Rectal smooth muscle tissue (tissue), 1 donor: ENCODE measurements at regions not wholly inside any gene's neighbourhood (a gene's known extent, or its start where the extent isn't known, plus 50 kb on each side); places are given as distances from the start of the nearest gene placed in this dataset.

ENCODE experiments used
- H3K27ac ChIP-seq: one replicate; pipeline ENCODE4 v1.7.0; 2013; ENCODE audit warnings: low read depth, low read length, inconsistent platforms
- H3K27me3 ChIP-seq: one replicate; pipeline ENCODE4 v1.7.0; 2013; ENCODE audit warnings: low read length; ENCODE audit not compliant: control insufficient read depth, insufficient read depth
- H3K36me3 ChIP-seq: one replicate; pipeline ENCODE4 v1.7.0; 2013; ENCODE audit warnings: low read length; ENCODE audit not compliant: control insufficient read depth, insufficient read depth
- H3K4me1 ChIP-seq: one replicate; pipeline ENCODE4 v1.7.0; 2013; ENCODE audit warnings: low read length; ENCODE audit not compliant: control insufficient read depth, insufficient read depth
- H3K4me3 ChIP-seq: one replicate; pipeline ENCODE4 v1.7.0; 2013; ENCODE audit warnings: low read length
- H3K9ac ChIP-seq: one replicate; pipeline ENCODE4 v1.7.0; 2013; ENCODE audit warnings: low read length

DNA sequence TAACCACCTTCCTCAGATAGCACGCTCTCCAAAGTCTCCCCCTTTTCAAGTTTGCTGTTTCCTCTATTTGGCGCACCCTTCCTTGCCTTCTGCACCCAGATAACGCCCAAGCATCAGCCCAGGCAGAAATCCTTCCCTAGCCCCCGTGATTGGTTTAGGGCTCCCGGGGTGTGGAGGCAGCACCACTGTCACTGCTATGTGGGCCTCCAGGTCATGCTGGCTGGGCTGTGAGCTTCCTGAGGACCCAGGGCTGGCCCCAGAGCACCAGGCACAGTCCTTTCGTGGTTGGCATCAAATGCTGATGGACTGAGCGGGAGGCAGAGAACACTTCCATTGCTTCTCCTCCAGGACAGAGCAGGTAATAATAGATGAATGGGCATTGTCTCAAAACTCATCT is 311.4 kb downstream of the BCL11B start:
- Histone ChIP-seq H3K27ac (no peak overlapping the region), H3K4me1 (no peaks in the 10 kb centered on the region), H3K27me3 (no peaks in the 10 kb centered on the region), H3K9ac (no peak overlapping the region), H3K4me3 (no peak overlapping the region), H3K36me3 (no peaks in the 10 kb centered on the region)

DNA sequence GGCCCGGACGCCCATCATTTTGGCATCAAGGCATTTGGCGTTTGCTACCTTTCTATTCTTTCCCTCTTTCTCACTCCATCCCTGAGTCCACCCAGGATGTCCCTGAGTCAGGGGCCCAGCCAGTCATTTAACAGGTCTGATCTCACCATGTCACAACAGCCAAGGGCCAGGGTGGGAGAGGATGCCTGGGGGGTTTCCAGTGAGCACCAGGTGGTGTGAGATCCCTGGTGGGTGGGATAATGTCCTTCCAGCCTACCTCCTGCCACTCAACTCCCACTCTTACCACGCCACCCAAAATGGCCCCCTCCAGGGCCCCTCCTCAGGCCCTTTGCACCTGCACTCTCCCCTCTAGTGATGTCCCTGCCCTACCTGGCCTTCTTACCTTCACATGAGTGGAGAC is 310.8 kb downstream of the BCL11B start:
- no peak overlapping the region for H3K4me3 ChIP-seq
- H3K4me1 ChIP-seq = no peaks in the 10 kb centered on the region
- H3K27ac ChIP-seq = no peak overlapping the region
- H3K27me3 ChIP-seq = no peaks in the 10 kb centered on the region
- H3K9ac ChIP-seq = no peak overlapping the region
- H3K36me3 ChIP-seq = no peaks in the 10 kb centered on the region

DNA sequence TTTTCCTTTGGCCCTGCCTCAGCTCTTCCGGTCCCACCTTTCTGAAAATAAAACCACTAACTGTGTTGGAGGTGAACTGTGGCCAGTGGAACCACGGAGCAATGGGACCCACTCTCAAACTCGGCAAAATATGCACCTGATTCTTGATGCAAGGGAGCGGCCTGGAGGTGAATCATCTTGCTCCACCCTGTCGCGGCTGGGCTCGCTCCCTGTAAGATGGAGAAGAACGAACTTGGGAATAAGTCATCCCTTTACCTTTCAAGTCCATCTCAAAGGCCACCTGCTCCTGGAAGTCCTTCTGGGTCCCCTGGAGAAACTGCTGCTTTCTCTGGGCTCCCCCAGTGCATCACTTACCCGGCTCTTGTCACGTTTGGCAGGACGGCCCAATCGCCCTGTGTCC is 309.9 kb downstream of the BCL11B start:
- H3K27me3 ChIP-seq = no peaks in the 10 kb centered on the region
- H3K9ac ChIP-seq = no peak overlapping the region
- no peak overlapping the region for H3K27ac ChIP-seq
- no peak overlapping the region for H3K4me3 ChIP-seq
- no peaks in the 10 kb centered on the region for H3K4me1 ChIP-seq
- no peaks in the 10 kb centered on the region for H3K36me3 ChIP-seq

DNA sequence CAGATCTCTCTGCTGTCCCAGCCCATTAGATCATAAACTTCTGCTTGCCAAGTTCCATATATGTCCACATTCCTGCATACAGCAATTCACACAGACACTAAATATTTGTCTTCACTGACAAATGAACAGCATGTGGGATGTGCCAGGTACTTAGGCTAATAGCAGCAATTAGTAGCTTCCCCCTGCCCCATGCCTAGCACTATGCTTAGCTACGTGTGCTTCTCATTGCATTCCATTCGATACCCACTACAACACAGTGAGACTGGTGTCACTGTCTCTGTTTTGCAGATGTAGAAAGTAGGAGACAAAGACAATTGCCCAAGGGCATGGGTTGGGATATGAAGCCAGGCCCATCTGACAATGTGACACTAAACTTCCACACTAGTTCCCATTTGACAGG is 308.4 kb downstream of the BCL11B start:
- Histone ChIP-seq H3K27ac (no peak overlapping the region), H3K4me3 (no peak overlapping the region), H3K9ac (no peak overlapping the region), H3K36me3 (no peaks in the 10 kb centered on the region), H3K27me3 (no peaks in the 10 kb centered on the region), H3K4me1 (no peaks in the 10 kb centered on the region)

DNA sequence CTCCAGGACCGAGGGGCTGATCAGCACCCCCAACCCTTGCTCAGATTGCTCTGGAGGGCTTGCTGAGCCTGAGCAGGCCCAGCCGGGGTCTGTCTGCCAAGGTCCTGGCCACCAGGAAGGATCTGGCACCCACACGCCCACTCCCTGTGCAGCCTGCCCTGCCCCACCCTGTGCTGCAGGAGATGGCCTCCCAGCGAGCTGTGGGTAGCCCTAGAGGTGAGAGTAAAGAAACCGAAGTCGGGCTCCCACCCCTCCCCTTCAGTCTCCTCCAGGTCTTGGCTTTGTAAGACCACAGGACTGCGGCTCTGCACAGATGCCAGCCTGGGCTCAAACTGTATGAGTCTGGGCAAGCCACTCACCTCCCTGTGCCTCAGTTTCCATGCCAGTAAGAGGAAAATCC is 307.8 kb downstream of the BCL11B start:
- no peaks in the 10 kb centered on the region for H3K27me3 ChIP-seq
- no peak overlapping the region for H3K4me3 ChIP-seq
- H3K27ac ChIP-seq = no peak overlapping the region
- no peaks in the 10 kb centered on the region for H3K36me3 ChIP-seq
- no peaks in the 10 kb centered on the region for H3K4me1 ChIP-seq
- no peak overlapping the region for H3K9ac ChIP-seq

DNA sequence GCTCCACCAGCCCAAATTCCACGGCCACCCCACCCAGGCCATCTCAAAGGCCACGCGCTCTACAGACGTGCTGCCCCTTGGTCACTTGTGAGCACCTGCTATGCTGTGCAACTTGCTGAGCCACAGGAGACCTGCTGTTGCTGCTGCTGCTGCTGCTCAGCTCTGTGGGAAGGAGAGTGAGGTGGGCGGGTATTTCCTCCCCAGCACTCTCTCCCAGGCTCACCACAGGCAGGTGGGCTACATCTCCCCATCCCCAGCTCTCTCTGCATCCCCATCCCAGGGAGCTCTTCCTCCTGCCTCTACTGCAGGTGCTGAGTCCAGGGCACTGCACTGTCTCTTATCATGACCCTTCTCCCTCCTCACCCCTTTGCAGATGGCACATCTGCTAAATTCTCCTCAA is 306.9 kb downstream of the BCL11B start:
- Histone ChIP-seq H3K4me1 (no peaks in the 10 kb centered on the region), H3K9ac (no peak overlapping the region), H3K27me3 (no peaks in the 10 kb centered on the region), H3K36me3 (no peaks in the 10 kb centered on the region), H3K4me3 (no peak overlapping the region), H3K27ac (no peak overlapping the region)

DNA sequence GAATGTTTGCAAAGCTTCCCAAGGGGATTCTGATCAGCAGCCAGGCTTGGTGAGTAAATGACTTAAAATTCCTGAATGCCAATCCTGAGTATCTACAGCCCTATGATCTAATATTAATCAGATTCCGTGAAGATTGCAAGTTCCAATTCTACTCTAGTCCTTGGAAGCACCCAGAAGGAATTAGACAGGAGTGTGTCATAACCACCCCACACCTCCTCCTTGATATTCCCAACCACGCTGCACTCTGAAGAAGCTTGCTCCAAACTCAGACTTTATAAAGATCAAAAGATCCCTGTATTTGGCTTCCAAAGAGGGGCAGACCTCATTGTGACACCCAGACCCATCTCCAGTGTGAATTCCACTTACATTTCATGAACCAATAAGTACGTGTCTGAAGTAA is 306.0 kb downstream of the BCL11B start:
- Histone ChIP-seq H3K4me1 (no peaks in the 10 kb centered on the region), H3K4me3 (no peak overlapping the region), H3K27me3 (no peaks in the 10 kb centered on the region), H3K36me3 (no peaks in the 10 kb centered on the region), H3K27ac (no peak overlapping the region), H3K9ac (no peak overlapping the region)

DNA sequence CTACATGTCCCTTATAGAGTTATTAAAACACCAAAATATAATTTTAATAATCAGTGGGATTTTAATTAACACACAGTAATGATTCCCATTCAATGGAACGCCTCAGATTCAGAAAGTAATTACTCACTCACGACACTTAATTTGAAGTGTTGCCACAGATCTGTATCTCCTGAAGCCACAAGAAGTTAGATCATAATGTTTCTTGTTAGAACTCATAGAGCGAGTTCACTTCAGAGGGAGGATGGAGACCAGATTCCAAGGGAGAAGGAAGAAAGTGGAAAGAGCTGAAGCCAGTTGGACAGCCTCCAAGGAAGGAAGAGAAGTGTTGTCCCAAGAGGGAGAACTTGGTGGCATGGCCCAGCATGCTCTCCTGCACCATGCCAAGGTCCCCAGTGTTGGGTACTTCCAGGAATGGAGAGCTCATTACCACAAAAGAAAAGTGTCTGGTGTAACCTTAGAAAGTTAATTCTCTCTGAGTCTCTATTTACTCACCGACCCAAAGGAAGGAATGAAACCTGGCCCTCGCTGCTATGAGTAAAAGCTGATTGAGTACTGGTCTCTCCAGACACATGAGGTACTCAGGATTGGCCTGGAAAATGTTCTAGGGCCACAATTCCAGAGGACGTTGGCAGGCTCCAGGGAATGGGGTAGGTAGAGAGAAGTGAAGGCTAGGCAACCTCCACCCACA is 305.4 kb downstream of the BCL11B start:
- H3K27ac ChIP-seq = no peak overlapping the region
- H3K9ac ChIP-seq = no peak overlapping the region

DNA sequence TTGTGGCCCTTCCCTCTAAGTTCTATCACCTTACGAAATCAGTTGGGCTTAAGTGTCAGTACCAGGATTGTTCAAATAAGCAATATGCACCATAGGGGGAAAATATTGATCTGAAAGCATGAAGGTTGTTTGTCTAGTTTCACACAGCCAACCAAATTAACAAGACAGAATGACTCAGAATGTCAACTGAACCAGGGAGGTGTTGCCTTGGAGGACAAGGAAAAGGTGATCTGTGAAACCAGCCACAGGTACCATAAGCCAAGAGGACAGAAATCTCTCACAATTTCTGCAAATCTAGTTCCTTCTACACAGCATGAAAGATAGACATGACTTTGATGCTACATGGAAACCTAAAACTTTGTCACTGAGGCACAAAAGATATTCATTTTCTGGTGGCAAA is 297.9 kb downstream of the BCL11B start:
- H3K27ac ChIP-seq = no peak overlapping the region
- no peak overlapping the region for H3K9ac ChIP-seq
- no peaks in the 10 kb centered on the region for H3K4me1 ChIP-seq
- H3K4me3 ChIP-seq = no peak overlapping the region
- H3K27me3 ChIP-seq = no peaks in the 10 kb centered on the region
- no peaks in the 10 kb centered on the region for H3K36me3 ChIP-seq

More for the DNA sequence above, 305.4 kb downstream of the BCL11B start:
- Histone ChIP-seq H3K4me3 (no peak overlapping the region), H3K36me3 (no peaks in the 10 kb centered on the region), H3K27me3 (no peaks in the 10 kb centered on the region), H3K4me1 (no peaks in the 10 kb centered on the region)

DNA sequence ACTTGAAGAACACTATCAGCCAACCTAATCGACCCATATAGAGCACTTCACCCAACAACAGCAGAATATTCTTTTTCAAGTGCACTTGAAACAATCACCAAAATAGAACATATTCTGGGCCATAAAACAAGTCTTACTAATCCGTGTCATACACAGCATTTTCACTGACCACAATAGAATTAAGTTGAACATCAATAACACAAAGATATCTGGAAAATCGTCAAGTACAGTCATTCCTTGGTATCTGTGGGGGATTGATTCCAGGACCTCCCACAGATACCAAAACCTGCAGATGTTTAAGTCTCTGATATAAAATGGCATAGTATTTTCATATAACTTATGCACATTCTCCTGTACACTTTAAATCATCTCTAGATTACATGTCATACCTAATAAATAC is 295.7 kb downstream of the BCL11B start:
- Histone ChIP-seq H3K27me3 (no peaks in the 10 kb centered on the region), H3K27ac (no peak overlapping the region), H3K4me3 (no peak overlapping the region), H3K36me3 (no peaks in the 10 kb centered on the region), H3K4me1 (no peaks in the 10 kb centered on the region), H3K9ac (no peak overlapping the region)

DNA sequence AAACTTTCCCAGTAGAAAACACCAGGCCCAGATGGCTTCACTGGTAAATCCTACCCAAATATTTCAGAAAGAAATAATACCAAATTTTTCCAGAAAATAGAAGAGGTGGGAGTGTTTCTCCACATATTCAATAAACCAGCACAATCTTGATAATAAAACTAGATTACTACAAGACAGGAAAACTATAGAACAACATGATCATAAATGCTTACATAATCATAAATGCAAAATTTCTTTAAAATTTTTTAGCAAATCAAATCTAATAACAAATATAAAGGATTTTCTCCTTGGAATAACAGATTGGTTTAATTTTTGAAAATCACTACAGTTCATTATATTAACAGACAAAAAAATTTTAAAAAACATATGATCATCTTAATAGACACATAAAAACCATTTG is 294.5 kb downstream of the BCL11B start:
- H3K27ac ChIP-seq = no peak overlapping the region
- H3K27me3 ChIP-seq = no peaks in the 10 kb centered on the region
- H3K9ac ChIP-seq = no peak overlapping the region
- H3K36me3 ChIP-seq = no peaks in the 10 kb centered on the region
- no peaks in the 10 kb centered on the region for H3K4me1 ChIP-seq
- no peak overlapping the region for H3K4me3 ChIP-seq

DNA sequence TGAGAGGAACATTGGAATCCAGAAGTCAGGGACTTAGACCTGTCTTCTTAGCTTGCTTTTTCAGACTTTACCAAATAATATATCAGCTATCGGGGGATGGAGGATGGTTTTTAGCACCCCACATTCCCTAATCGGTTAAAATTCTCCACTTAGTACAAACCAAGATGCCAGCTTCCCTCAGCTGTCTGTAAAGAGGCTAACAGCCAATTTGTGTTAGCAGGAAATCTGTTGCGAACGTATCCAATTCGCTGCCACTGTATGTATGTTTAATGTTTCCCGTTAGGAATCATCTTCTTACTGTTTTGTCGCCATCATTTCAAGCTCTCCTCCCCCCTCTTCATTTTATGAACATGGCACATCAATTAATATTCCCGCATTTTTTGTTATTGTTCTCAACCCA is 289.0 kb downstream of the BCL11B start:
- Histone ChIP-seq H3K27ac (no peak overlapping the region), H3K4me1 (no peaks in the 10 kb centered on the region), H3K9ac (no peak overlapping the region), H3K36me3 (no peaks in the 10 kb centered on the region), H3K27me3 (no peaks in the 10 kb centered on the region), H3K4me3 (no peak overlapping the region)

DNA sequence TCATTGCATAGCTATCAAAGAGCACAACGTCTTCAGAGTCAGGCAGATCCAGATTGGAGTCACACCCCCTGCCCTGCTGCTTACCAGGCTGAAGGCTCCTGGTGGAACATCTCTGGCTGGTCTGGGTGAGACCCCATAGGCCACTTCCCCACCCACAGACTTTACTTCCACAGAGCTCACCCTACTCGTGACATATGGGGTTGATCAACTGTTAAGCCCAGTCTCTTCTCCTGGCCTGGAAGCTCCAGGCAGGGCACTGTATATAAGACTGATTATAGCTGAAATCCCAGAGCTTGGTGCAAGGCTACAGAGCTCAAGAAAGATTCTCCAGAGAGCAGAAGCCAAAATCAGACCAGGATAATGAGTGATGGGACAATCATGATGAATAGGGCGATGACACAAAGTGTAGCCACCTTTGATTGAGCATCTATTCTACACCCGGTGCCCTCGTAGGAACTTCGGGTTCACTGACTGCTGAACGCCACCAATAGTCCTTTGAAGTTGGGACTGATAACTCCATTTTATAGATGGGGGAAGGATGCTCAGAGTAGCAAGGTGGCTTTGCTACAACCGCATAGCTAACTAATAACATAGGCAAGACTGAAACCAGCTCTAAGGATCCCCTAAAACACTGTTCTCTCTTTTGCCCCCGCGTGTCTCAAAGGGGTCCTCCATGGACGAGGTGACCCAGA is 287.8 kb downstream of the BCL11B start:
- Histone ChIP-seq H3K4me1 (no peaks in the 10 kb centered on the region), H3K27ac (no peak overlapping the region), H3K9ac (no peak overlapping the region), H3K4me3 (no peak overlapping the region), H3K27me3 (no peaks in the 10 kb centered on the region), H3K36me3 (no peaks in the 10 kb centered on the region)
